ENCODE measurements at regions not wholly inside any gene's neighbourhood (a gene's known extent, or its start where the extent isn't known, plus 50 kb on each side); places are given as distances from the start of the nearest gene placed in this dataset.

DNA sequence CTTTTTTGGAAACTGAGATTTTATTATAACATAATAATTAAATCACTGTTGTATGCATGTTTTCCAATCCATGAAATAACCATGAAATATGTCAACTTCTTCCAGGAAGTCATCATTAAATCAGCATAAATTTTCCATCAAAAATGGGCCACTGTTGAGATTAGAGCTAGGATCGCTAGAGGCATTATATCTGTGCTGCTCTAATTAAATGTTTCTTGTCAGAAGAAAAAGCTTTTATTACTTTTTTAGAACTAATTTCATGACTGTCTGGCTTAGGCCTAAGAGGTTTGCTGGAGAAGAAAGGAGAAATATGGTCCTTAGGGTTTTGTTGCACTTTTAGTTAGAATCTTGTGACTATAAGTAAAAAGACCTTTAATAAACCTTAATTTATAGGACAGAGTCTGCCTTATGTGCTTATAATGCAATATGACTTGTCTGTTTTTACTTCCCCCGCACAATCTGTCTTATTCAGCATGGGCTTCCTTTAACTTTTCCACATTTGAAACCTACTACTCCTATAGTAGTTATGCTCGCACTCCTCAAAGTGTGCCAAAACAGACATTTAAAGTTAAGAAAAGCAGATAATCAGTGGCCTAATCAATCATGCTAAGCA lies 363.4 kb upstream of the GCFC2 start:
- H3F3A ChIP-seq (ENCODE audit: control insufficient read depth, insufficient read depth): no peaks in the 10 kb centered on the region
- no peak overlapping the region for H3K4me3 ChIP-seq (ENCODE audit: low read length)
- no peaks in the 10 kb centered on the region for H3K4me1 ChIP-seq (ENCODE audit: control insufficient read depth, low read length)
- H3K9me3 ChIP-seq (ENCODE audit: control insufficient read depth, insufficient read depth, low read length): peaks cover 3% of the 10 kb centered on the region; the same call in 1 of the 2 replicates
- H3K36me3 ChIP-seq (ENCODE audit: control insufficient read depth, low read length): no peaks in the 10 kb centered on the region
- H3K4me2 ChIP-seq (ENCODE audit: low read length): no peak overlapping the region
- no peaks in the 10 kb centered on the region for H4K20me1 ChIP-seq (ENCODE audit: control insufficient read depth, insufficient read depth, low read depth, low read length)
- H3K9me2 ChIP-seq (replicated peaks; ENCODE audit: control insufficient read depth, low read length): no peaks in the 10 kb centered on the region
- no peaks in the 10 kb centered on the region for H3K27me3 ChIP-seq (ENCODE audit: control insufficient read depth, low read length)
- H3K79me2 ChIP-seq (ENCODE audit: control insufficient read depth, low read length): no peaks in the 10 kb centered on the region
- no peak for TF ChIP-seq EZH2phosphoT487 (IDR thresholded peaks at IDR 0.05; ENCODE audit: borderline replicate concordance, low read length)
- no peak for TF ChIP-seq CTCF (IDR thresholded peaks at IDR 0.05; ENCODE audit: low read depth, low read length, poor library complexity, severe bottlenecking)
- H3K27ac ChIP-seq (ENCODE audit: low read depth, low read length): no peak overlapping the region

DNA sequence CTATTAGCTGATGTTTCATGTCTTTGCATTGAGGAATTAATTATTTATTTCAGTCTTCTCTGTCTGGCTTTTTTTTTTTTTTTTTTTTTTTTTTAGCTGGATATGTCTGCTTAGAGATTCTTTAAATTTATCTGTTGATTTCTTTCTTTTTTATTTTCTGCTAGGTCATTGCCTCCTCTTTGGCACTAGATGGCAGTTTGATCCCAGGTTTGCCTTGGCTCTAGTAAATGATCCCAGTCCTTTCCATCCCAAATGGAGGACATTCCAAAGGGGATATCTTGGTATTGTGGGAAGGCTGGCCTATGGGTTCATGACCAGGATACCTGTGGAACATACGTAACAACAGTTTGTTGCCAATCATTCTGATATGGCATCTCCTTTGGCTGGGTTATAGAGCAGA lies 339.5 kb upstream of the GCFC2 start:
- Histone ChIP-seq H3K27ac (ENCODE audit: low read depth, low read length) (no peak overlapping the region), H3K27me3 (ENCODE audit: control insufficient read depth, low read length) (no peaks in the 10 kb centered on the region), H3F3A (ENCODE audit: control insufficient read depth, insufficient read depth) (no peaks in the 10 kb centered on the region), H3K79me2 (ENCODE audit: control insufficient read depth, low read length) (no peaks in the 10 kb centered on the region), H3K36me3 (ENCODE audit: control insufficient read depth, low read length) (no peaks in the 10 kb centered on the region), H3K4me3 (ENCODE audit: low read length) (no peak overlapping the region), H3K4me2 (ENCODE audit: low read length) (no peak overlapping the region), H3K9me3 (ENCODE audit: control insufficient read depth, insufficient read depth, low read length) (no peaks in the 10 kb centered on the region), H3K9me2 (replicated peaks; ENCODE audit: control insufficient read depth, low read length) (no peaks in the 10 kb centered on the region), H4K20me1 (ENCODE audit: control insufficient read depth, insufficient read depth, low read depth, low read length) (no peaks in the 10 kb centered on the region), H3K4me1 (ENCODE audit: control insufficient read depth, low read length) (no peaks in the 10 kb centered on the region)
- TF ChIP-seq CTCF (IDR thresholded peaks at IDR 0.05; ENCODE audit: low read depth, low read length, poor library complexity, severe bottlenecking) (peak; percentile 19), EZH2phosphoT487 (IDR thresholded peaks at IDR 0.05; ENCODE audit: borderline replicate concordance, low read length) (no peak)

GRCh38 chr2:76044701-76045100 lies 334.0 kb upstream of the GCFC2 start:
- Histone ChIP-seq H3F3A (ENCODE audit: control insufficient read depth, insufficient read depth) (no peaks in the 10 kb centered on the region), H3K4me2 (ENCODE audit: low read length) (no peak overlapping the region), H3K27ac (ENCODE audit: low read depth, low read length) (no peak overlapping the region), H3K9me2 (replicated peaks; ENCODE audit: control insufficient read depth, low read length) (no peaks in the 10 kb centered on the region), H4K20me1 (ENCODE audit: control insufficient read depth, insufficient read depth, low read depth, low read length) (no peaks in the 10 kb centered on the region), H3K4me3 (ENCODE audit: low read length) (no peak overlapping the region), H3K4me1 (ENCODE audit: control insufficient read depth, low read length) (no peaks in the 10 kb centered on the region), H3K79me2 (ENCODE audit: control insufficient read depth, low read length) (no peaks in the 10 kb centered on the region), H3K36me3 (ENCODE audit: control insufficient read depth, low read length) (no peaks in the 10 kb centered on the region), H3K9me3 (ENCODE audit: control insufficient read depth, insufficient read depth, low read length) (no peaks in the 10 kb centered on the region), H3K27me3 (ENCODE audit: control insufficient read depth, low read length) (no peaks in the 10 kb centered on the region)
- TF ChIP-seq CTCF (IDR thresholded peaks at IDR 0.05; ENCODE audit: low read depth, low read length, poor library complexity, severe bottlenecking) (no peak), EZH2phosphoT487 (IDR thresholded peaks at IDR 0.05; ENCODE audit: borderline replicate concordance, low read length) (no peak)
